ENCODE measurements at regions not wholly inside any gene's neighbourhood (a gene's known extent, or its start where the extent isn't known, plus 50 kb on each side); places are given as distances from the start of the nearest gene placed in this dataset.
"Not testable (repeated sequence)": the region's sequence is repeated elsewhere in the genome, so short reads cannot be mapped to it uniquely, and the experiment has no call there.

DNA sequence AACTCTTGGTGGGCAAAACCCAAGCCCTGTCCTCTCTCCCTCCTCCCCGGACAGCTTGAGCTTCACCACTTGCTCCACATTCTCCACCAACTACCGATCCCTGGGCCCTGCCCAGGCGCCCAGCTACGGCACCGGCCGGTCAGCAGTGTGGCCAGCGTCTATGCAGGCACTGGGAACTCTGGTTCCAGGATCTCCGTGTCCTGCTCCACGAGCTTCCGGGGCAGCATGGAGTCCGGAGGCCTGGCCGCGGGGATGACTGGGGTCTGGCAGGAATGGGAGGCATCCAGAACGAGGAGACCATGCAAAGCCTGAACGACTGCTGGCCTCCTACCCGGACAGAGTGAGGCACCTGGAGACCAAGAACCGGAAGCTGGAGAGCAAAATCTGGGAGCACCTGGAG, 68.9 kb upstream of the RTL6 start:
- TF ChIP-seq CTCF (IDR thresholded peaks at IDR 0.05) (no peak), POLR2A (IDR thresholded peaks at IDR 0.05) (no peak)
- intact Hi-C loops (cut with DNase I; ENCODE audit: low total_unique reads): no loop called here
- WGBS, 2 donors: 86 to 98% methylated on average over 8 to 17 of the region's 17 CpGs

GRCh38 chr22:44562651-44563050, 64.6 kb upstream of the RTL6 start:
- H3K36me3 ChIP-seq (ENCODE audit: low read depth, missing control alignments); H3K27me3 ChIP-seq; H3K4me1 ChIP-seq; DNase-seq; intact Hi-C loops (cut with DNase I; ENCODE audit: low total_unique reads); H3K4me3 ChIP-seq; H3K27ac ChIP-seq; H3K9me3 ChIP-seq: not testable (repeated sequence)
- WGBS, 2 donors: 91% methylated on average over 7 of the region's 7 CpGs

More for the DNA sequence above, 68.9 kb upstream of the RTL6 start:
- Histone ChIP-seq H3K9me3 (no peaks in the 10 kb centered on the region), H3K27me3 (no peaks in the 10 kb centered on the region), H3K4me3 (no peak overlapping the region), H3K4me1 (no peaks in the 10 kb centered on the region), H3K27ac (no peak overlapping the region), H3K36me3 (ENCODE audit: low read depth, missing control alignments) (no peaks in the 10 kb centered on the region)
- no peak for DNase-seq

GRCh38 chr22:44561139-44561840, 63.3 kb upstream of the RTL6 start:
- WGBS, 2 donors: 90 to 94% methylated on average over 6 of the region's 6 CpGs
- intact Hi-C loops (cut with DNase I; ENCODE audit: low total_unique reads): no loop called here
- no peak for DNase-seq

GRCh38 chr22:44558671-44559070, 60.6 kb upstream of the RTL6 start:
- H3K4me3 ChIP-seq; H3K27ac ChIP-seq; H3K9me3 ChIP-seq; H3K27me3 ChIP-seq; H3K36me3 ChIP-seq (ENCODE audit: low read depth, missing control alignments); intact Hi-C loops (cut with DNase I; ENCODE audit: low total_unique reads); DNase-seq; H3K4me1 ChIP-seq: not testable (repeated sequence)
- 90 to 91% methylated on average over 7 of the region's 7 CpGs for WGBS, 2 donors

More at GRCh38 chr22:44561139-44561840, 63.3 kb upstream of the RTL6 start:
- no peaks in the 10 kb centered on the region for H3K27me3 ChIP-seq
- no peak overlapping the region for H3K27ac ChIP-seq
- H3K9me3 ChIP-seq: no peaks in the 10 kb centered on the region
- no peaks in the 10 kb centered on the region for H3K36me3 ChIP-seq (ENCODE audit: low read depth, missing control alignments)
- no peaks in the 10 kb centered on the region for H3K4me1 ChIP-seq
- H3K4me3 ChIP-seq: no peak overlapping the region
- TF ChIP-seq POLR2A (IDR thresholded peaks at IDR 0.05): no peak
- no peak for TF ChIP-seq CTCF (IDR thresholded peaks at IDR 0.05)

DNA sequence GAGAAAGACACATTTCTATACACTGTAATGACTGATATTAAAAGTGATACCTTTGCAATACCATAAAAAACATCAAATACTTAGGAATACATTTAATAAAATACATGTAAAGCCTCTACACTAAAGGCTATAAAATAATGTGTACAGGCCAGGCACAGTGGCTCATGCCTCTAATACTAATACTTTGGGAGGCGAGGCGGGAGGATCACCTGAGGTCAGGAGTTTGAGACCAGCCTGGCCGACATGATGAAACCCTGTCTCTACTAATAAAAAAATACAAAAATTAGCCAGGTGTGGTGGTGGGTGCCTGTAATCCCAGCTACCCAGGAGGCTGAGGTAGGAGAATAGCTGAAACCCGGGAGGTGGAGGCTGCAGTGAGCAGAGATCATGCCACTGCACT, 59.8 kb upstream of the RTL6 start:
- 88 to 89% methylated on average over 4 of the region's 4 CpGs for WGBS, 2 donors
- DNase-seq; H3K27ac ChIP-seq; H3K4me1 ChIP-seq; H3K27me3 ChIP-seq; H3K9me3 ChIP-seq; H3K4me3 ChIP-seq; H3K36me3 ChIP-seq (ENCODE audit: low read depth, missing control alignments); intact Hi-C loops (cut with DNase I; ENCODE audit: low total_unique reads): not testable (repeated sequence)

DNA sequence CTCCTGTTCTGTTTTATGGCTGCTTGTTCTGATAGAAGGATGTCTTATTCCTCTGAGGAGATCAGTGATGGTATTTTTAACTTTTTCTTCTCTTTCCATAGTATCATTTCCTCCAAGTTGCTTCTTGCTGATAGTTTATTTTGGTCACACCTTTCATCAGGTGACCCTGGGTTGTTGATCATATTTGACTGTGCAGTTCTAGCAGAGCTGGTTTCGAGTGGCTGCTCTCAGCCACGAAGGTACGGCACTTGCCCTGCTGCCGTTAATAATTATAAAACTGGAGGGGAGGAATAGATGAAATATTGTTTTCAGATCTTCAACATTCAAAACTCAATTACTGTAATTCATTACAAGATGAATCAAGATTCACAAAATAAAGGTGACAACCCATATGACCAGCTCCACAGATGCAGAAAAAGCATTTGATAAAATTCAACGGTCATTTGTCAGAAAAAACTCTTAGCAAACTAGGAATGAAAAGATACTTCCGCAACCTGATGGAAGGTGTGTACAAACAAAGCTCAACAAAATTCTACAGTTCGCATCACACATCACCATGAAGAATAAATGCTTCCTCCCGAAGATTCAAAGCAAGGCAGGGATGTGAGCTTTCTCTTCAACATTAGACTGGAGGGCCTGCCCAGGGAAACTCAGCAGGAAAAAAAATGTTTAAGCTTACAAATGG, 59.2 kb upstream of the RTL6 start:
- intact Hi-C loops (cut with DNase I; ENCODE audit: low total_unique reads): no loop called here
- 88 to 92% methylated on average over 8 of the region's 8 CpGs for WGBS, 2 donors
- no peaks in the 10 kb centered on the region for H3K36me3 ChIP-seq (ENCODE audit: low read depth, missing control alignments)
- no peak for DNase-seq
- H3K27ac ChIP-seq: no peak overlapping the region
- H3K4me3 ChIP-seq: no peak overlapping the region
- TF ChIP-seq CTCF (IDR thresholded peaks at IDR 0.05) (no peak), POLR2A (IDR thresholded peaks at IDR 0.05) (no peak)
- no peaks in the 10 kb centered on the region for H3K4me1 ChIP-seq
- H3K9me3 ChIP-seq: no peaks in the 10 kb centered on the region
- H3K27me3 ChIP-seq: no peaks in the 10 kb centered on the region

All from testis (tissue), 2 donors.